K562 (cell line): ENCODE measurements at regions not wholly inside any gene's neighbourhood (a gene's known extent, or its start where the extent isn't known, plus 50 kb on each side); places are given as distances from the start of the nearest gene placed in this dataset.

Source experiments
- ATAC-seq: fragments of 200-7000 bp; cut with Tn5 transposase; 3 replicates; pipeline ENCODE4 v1.9.1; 2020; ENCODE audit warnings: moderate library complexity
- BruUV-seq: library from RNA; stranded (reverse); fragments of 400-500 nt; replicated peaks from 2 replicates; lab custom pipeline; 2021; lab: Mats Ljungman, UMichigan
- CTCF ChIA-PET: fragments of 300-600 bp; formaldehyde crosslinking; extraction: SDS; loops from one replicate; lab custom pipeline; 2021; ENCODE audit warnings: low intra/inter-chr PET ratio; lab: Yijun Ruan, JAX
- POLR2A ChIA-PET: fragments of 300-600, 350-650 bp; sonication (Branson Sonifier 250); formaldehyde crosslinking; extraction: SDS; loops from one replicate; lab custom pipeline; 2021; ENCODE audit warnings: antibody characterized with exemption, inconsistent platforms; lab: Yijun Ruan, JAX
- DNase-seq, 4 experiments: peaks; one replicate each; pipeline versions ENCODE4 v3.0.0 to v3.0.0-alpha.2; 2011 to 2018; ENCODE audit warnings: low spot score in 3 of 4, mixed read lengths in 3 of 4; ENCODE audit errors: extremely low read depth in 1 of 4
- FAIRE-seq: peaks from 2 replicates; lab custom pipeline; 2011; peaks lifted over from hg19 to GRCh38; lab: Jason Lieb, UNC
- H2AFZ ChIP-seq: 2 replicates; pipeline ENCODE4 v1.6.0; 2011; ENCODE audit warnings: low read depth, low read length, control low read depth, inconsistent platforms
- H3K27ac ChIP-seq: fragments of 200-600 bp; 3 replicates; pipeline ENCODE4 v1.8.0; 2011; ENCODE audit warnings: low read depth, mild to moderate bottlenecking, control low read depth, inconsistent platforms, low read length, moderate library complexity, mixed read lengths; ENCODE audit errors: extremely low read depth
- H3K27me3 ChIP-seq, 2 experiments: fragments of 300-600 bp in 1 of 2; 2 replicates in 1 of 2; 3 replicates in 1 of 2; pipeline versions ENCODE4 v1.6.0 to v1.8.0; 2011; ENCODE audit warnings: inconsistent platforms in 2 of 2, low read length in 2 of 2, mild to moderate bottlenecking in 1 of 2, mixed read lengths in 1 of 2, moderate library complexity in 1 of 2; ENCODE audit not compliant: control insufficient read depth in 2 of 2, insufficient read depth in 2 of 2
- H3K36me3 ChIP-seq: fragments of 300-600 bp; 3 replicates; pipeline ENCODE4 v1.8.0; 2011; ENCODE audit warnings: mild to moderate bottlenecking, low read length, inconsistent platforms; ENCODE audit not compliant: control insufficient read depth, insufficient read depth
- H3K4me1 ChIP-seq, 2 experiments: fragments of 200-600 bp in 1 of 2; replicated peaks in 1 of 2; 2 replicates in 1 of 2; 3 replicates in 1 of 2; pipeline versions ENCODE4 v1.5.1 to v1.8.0; 2011; ENCODE audit warnings: inconsistent platforms in 2 of 2, low read length in 2 of 2, mild to moderate bottlenecking in 1 of 2, mixed read lengths in 1 of 2, moderate library complexity in 1 of 2; ENCODE audit not compliant: control insufficient read depth in 2 of 2, insufficient read depth in 2 of 2
- H3K4me2 ChIP-seq: 2 replicates; pipeline ENCODE4 v1.6.1; 2011; ENCODE audit warnings: low read length, control low read depth, inconsistent platforms, mixed read lengths; ENCODE audit not compliant: insufficient read depth
- H3K4me3 ChIP-seq: fragments of 200-600 bp; sonication (generic), shearing (Covaris generic); 2 replicates; pipeline ENCODE4 v1.5.1; 2016; ENCODE audit warnings: control low read depth, inconsistent platforms
- H3K79me2 ChIP-seq: fragments of 200-600 bp; 3 replicates; pipeline ENCODE4 v1.8.0; 2011; ENCODE audit warnings: low read length, inconsistent platforms; ENCODE audit not compliant: control insufficient read depth, insufficient read depth
- H3K9ac ChIP-seq, 2 experiments: 2 replicates each; pipeline versions ENCODE4 v1.6.0 to v1.6.1; 2011; ENCODE audit warnings: low read depth in 2 of 2, low read length in 2 of 2, control low read depth in 1 of 2, inconsistent platforms in 1 of 2, mild to moderate bottlenecking in 1 of 2, mixed read lengths in 1 of 2; ENCODE audit not compliant: insufficient read depth in 1 of 2
- H3K9me1 ChIP-seq: one replicate; pipeline ENCODE4 v1.6.0; 2011; ENCODE audit warnings: inconsistent platforms, mild to moderate bottlenecking, low read length, moderate library complexity; ENCODE audit not compliant: control insufficient read depth, insufficient read depth
- H3K9me3 ChIP-seq: replicated peaks from 2 replicates; pipeline ENCODE4 v1.5.1; 2011; ENCODE audit warnings: low read depth, low read length, inconsistent platforms; ENCODE audit not compliant: control insufficient read depth, insufficient read depth
- H4K20me1 ChIP-seq: replicated peaks from 2 replicates; pipeline ENCODE4 v1.6.1; 2011; ENCODE audit warnings: low read length, inconsistent platforms, mixed read lengths; ENCODE audit not compliant: control insufficient read depth, insufficient read depth
- BRCA1 ChIP-seq, 2 experiments: fragments of 450-650 bp in 1 of 2; sonication (generic) in 1 of 2; formaldehyde crosslinking in 1 of 2; IDR thresholded peaks; 2 replicates each; pipeline versions ENCODE4 v1.5.0 to v1.6.1; 2017 to 2020; ENCODE audit warnings: mild to moderate bottlenecking in 1 of 2, missing genetic modification reagents in 1 of 2
- CEBPG ChIP-seq, 3 experiments: fragments of 200-800 bp in 1 of 3; sonication (Bioruptor generic) in 1 of 3; sonication (generic) in 1 of 3; formaldehyde crosslinking in 1 of 3; IDR thresholded peaks in 2 of 3; conservative IDR thresholded peaks in 1 of 3; 2 replicates each; pipeline versions ENCODE4 v1.6.1 to v1.8.0; 2016 to 2022; ENCODE audit warnings: missing compliant biosample characterization in 2 of 3, missing genetic modification characterization in 2 of 3, mild to moderate bottlenecking in 1 of 3, missing genetic modification reagents in 1 of 3
- GTF2B ChIP-seq: IDR thresholded peaks from 2 replicates; pipeline ENCODE4 v1.6.1; 2011; ENCODE audit not compliant: insufficient read length; ENCODE audit errors: extremely low read depth
- HMG20B ChIP-seq: fragments of 250-450 bp; sonication (Bioruptor Pico); IDR thresholded peaks from 2 replicates; pipeline ENCODE4 v1.5.0; 2021; ENCODE audit warnings: mild to moderate bottlenecking
- RBM34 ChIP-seq: fragments of 200-400 bp; formaldehyde crosslinking; IDR thresholded peaks from 2 replicates; pipeline ENCODE4 v1.6.1; 2018; ENCODE audit warnings: low read length, borderline replicate concordance; ENCODE audit not compliant: insufficient read depth
- ZNF184 ChIP-seq: sonication (generic); formaldehyde crosslinking; IDR thresholded peaks from 2 replicates; pipeline ENCODE4 v1.5.0; 2020; ENCODE audit warnings: missing genetic modification reagents
- WGBS: fragments of 100-300 bp; shearing (Covaris generic); methylation state at CpG from one replicate; pipeline ENCODE4 v1.1.6; 2016; ENCODE audit warnings: low coverage, mixed read lengths; ENCODE audit not compliant: insufficient coverage; ENCODE audit errors: missing lambda C conversion rate; 5-methylcytosine and 5-hydroxymethylcytosine counted together
- in situ Hi-C: fragments of 300-500 bp; cut with MboI; formaldehyde crosslinking; loops from 4 replicates; pipeline ENCODE4 v1.15.0; 2018; ENCODE audit warnings: inconsistent platforms, mixed read lengths
- intact Hi-C: fragments of 100-400 bp; cut with micrococcal nuclease; formaldehyde crosslinking; loops from 2 replicates; pipeline ENCODE4 v1.14.2; 2022
- TF ChIP-seq, protein P1 (sequence below): fragments of 450-650 bp; IDR thresholded peaks from 2 replicates; pipeline ENCODE4 v1.6.1; 2018; ENCODE audit warnings: mild to moderate bottlenecking, low read depth; ENCODE audit not compliant: partially characterized antibody

GRCh38 chr5:8892926-8893325 lies 652.9 kb downstream of the SEMA5A start:
- no peak overlapping the region for H3K4me3 ChIP-seq
- no peak overlapping the region for H3K9ac ChIP-seq
- CTCF ChIA-PET, result no interaction called here
- no peaks in the 10 kb centered on the region for H4K20me1 ChIP-seq
- in situ Hi-C loops, result no loop called here
- DNase-seq, result no peak
- no peaks in the 10 kb centered on the region for H3K4me1 ChIP-seq
- FAIRE-seq, result no peak
- ATAC-seq, result no peak
- POLR2A ChIA-PET, result no interaction called here
- no peaks in the 10 kb centered on the region; the same call in 1 of the 2 replicates for H3K9me3 ChIP-seq
- no peak for TF ChIP-seq GTF2B
- no peak for TF ChIP-seq CEBPG (CRISPR knock-in tag; IDR thresholded peaks at IDR 0.05)
- TF ChIP-seq CEBPG (tag; conservative IDR thresholded peaks at IDR 0.05 in 1 of 2, IDR thresholded peaks at IDR 0.05 in 1 of 2), result no peak
- TF ChIP-seq HMG20B (CRISPR knock-in tag), result no peak
- TF ChIP-seq BRCA1 (IDR thresholded peaks at IDR 0.05), result no peak
- TF ChIP-seq BRCA1 (CRISPR knock-in tag; IDR thresholded peaks at IDR 0.05), result no peak
- no peak for TF ChIP-seq ZNF184 (CRISPR knock-in tag)
- TF ChIP-seq, protein P1, sequence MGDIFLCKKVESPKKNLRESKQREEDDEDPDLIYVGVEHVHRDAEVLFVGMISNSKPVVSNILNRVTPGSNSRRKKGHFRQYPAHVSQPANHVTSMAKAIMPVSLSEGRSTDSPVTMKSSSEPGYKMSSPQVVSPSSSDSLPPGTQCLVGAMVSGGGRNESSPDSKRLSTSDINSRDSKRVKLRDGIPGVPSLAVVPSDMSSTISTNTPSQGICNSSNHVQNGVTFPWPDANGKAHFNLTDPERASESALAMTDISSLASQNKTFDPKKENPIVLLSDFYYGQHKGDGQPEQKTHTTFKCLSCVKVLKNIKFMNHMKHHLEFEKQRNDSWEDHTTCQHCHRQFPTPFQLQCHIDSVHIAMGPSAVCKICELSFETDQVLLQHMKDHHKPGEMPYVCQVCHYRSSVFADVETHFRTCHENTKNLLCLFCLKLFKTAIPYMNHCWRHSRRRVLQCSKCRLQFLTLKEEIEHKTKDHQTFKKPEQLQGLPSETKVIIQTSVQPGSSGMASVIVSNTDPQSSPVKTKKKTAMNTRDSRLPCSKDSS, result no peak
- no peak for TF ChIP-seq RBM34
- TF ChIP-seq, all 486 proteins: peak for 0
- H3K4me2 ChIP-seq, result no peak overlapping the region
- BruUV-seq, result no TSS peak
- intact Hi-C loops, result no loop called here
- 1% methylated on average over 3 of the region's 3 CpGs for WGBS
- H3K27ac ChIP-seq, result no peak overlapping the region
- no peaks in the 10 kb centered on the region for H3K27me3 ChIP-seq
- no peaks in the 10 kb centered on the region for H3K79me2 ChIP-seq
- no peak overlapping the region for H2AFZ ChIP-seq
- H3K9me1 ChIP-seq, result no peaks in the 10 kb centered on the region
- H3K36me3 ChIP-seq, result no peaks in the 10 kb centered on the region
